Activated CD8-positive, alpha-beta memory T cell treated with anti-CD3 and anti-CD28 coated beads for 36 hours (primary cell): ENCODE measurements at regions not wholly inside any gene's neighbourhood (a gene's known extent, or its start where the extent isn't known, plus 50 kb on each side); places are given as distances from the start of the nearest gene placed in this dataset.

Experiments
- CTCF ChIA-PET: fragments of 350-600 bp; sonication (Branson Sonifier 250); formaldehyde crosslinking; loops from one replicate; lab custom pipeline; 2021; ENCODE audit warnings: antibody characterized with exemption; lab: Charles Lee
- POLR2A ChIA-PET: fragments of 350-600 bp; sonication (Branson Sonifier 250); formaldehyde crosslinking; loops from one replicate; lab custom pipeline; 2021; ENCODE audit warnings: antibody characterized with exemption; lab: Charles Lee

DNA sequence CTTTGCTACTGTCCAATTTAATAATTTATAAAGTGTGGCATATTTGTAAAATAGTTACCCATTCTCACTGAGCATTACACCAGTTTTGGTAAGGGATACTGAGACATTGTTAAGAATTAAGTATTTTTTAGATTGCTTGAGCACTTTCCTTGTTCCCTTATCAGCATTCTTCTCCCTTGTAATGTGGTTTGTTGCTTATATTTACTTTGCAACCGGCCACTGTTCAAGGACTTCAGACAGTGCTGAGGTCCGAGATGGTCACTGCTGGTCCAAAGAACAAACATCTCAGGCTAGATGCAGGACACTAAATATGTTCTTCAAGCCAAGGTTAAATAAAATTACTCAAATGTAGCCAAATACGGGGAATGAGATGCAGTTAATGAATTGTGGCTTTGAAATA lies 161.4 kb downstream of the TM9SF2 start:
- CTCF ChIA-PET, result no interaction called here
- POLR2A ChIA-PET, result no interaction called here

- CTCF ChIA-PET, result no interaction called here
- POLR2A ChIA-PET, result no interaction called here
These were observed 160.5 kb downstream of the TM9SF2 start for GRCh38 chr13:99661791-99662190.

GRCh38 chr13:99659866-99660554 lies 158.7 kb downstream of the TM9SF2 start:
- POLR2A ChIA-PET, result no interaction called here

GRCh38 chr13:99659226-99659625 lies 158.0 kb downstream of the TM9SF2 start:
- ChIA-PET CTCF (interaction anchor here (1.0 kb wide), 1 partner anchor 53 kb away, joined by 3 read pairs; the partner anchor contains the start of gene CLYBL), POLR2A (no interaction called here)

More at GRCh38 chr13:99659866-99660554, 158.7 kb downstream of the TM9SF2 start:
- CTCF ChIA-PET, result no interaction called here

DNA sequence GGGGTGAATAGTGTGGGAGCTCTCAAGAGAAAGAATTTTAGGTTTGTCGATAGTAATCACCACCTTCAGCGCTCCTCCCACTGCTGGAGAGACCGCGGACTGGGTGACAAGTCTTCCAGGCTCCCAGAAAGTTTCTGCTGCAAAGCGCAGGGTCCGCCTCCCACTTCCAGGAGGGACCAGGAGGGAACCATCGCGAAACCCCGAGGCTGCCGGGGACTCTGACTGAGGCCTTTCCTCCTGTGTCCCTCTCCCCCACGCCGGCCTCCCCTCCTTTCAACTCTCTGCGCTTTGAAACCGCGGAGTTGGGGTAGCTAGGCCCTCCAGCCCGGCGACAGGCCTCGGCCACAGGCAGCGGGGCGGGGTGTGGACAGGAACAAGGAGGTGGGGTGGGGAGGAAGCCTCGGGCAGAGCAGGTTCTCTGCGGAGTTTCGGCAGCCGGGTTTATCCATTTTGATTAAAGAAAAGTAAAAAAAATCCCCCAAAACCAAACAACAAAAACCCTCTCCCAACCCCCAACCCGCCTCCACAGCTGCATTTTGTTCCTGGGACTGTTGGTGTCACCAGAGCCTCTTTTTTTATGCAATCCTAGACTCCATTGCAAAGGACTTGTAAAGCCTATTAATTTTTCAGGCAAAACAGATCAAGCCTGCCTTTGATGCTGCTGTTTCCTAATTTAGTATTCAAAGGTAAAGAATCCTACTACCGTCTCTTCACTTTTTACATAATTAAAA lies 157.2 kb downstream of the TM9SF2 start:
- ChIA-PET CTCF (interaction anchor here (1.0 to 3.3 kb wide), 4 partner anchors 10 to 242 kb away, joined by 3 to 11 read pairs (median 4); partner anchors contain the start of gene CLYBL), POLR2A (interaction anchor here (0.5 kb wide), 2 partner anchors 333 to 402 kb away, joined by 3 to 5 read pairs; no protein-coding TSS in a partner anchor)

GRCh38 chr13:99657848-99658260 lies 156.6 kb downstream of the TM9SF2 start:
- ChIA-PET CTCF (interaction anchor here (1.3 to 3.3 kb wide), 3 partner anchors 11 to 242 kb away, joined by 3 to 11 read pairs (median 4); no protein-coding TSS in a partner anchor), POLR2A (interaction anchor here (0.5 kb wide), 2 partner anchors 334 to 402 kb away, joined by 3 to 5 read pairs; no protein-coding TSS in a partner anchor)

- POLR2A ChIA-PET, result interaction anchor here (0.6 kb wide), 1 partner anchor 441 kb away, joined by 3 read pairs; no protein-coding TSS in a partner anchor
These were observed 155.6 kb downstream of the TM9SF2 start for GRCh38 chr13:99656844-99657381.

GRCh38 chr13:99656092-99656745 lies 154.9 kb downstream of the TM9SF2 start:
- ChIA-PET CTCF (interaction anchor here (0.6 to 3.3 kb wide), 14 partner anchors 9 to 859 kb away, joined by 3 to 11 read pairs (median 3); no protein-coding TSS in a partner anchor), POLR2A (interaction anchor here (0.6 kb wide), 1 partner anchor 441 kb away, joined by 3 read pairs; no protein-coding TSS in a partner anchor)

More at GRCh38 chr13:99656844-99657381, 155.6 kb downstream of the TM9SF2 start:
- CTCF ChIA-PET, result interaction anchor here (0.6 to 3.3 kb wide), 12 partner anchors 10 to 857 kb away, joined by 3 to 11 read pairs (median 3); no protein-coding TSS in a partner anchor

- POLR2A ChIA-PET, result no interaction called here
- CTCF ChIA-PET, result interaction anchor here (0.9 to 3.3 kb wide), 9 partner anchors 9 to 860 kb away, joined by 3 to 11 read pairs (median 4); no protein-coding TSS in a partner anchor
These were observed 154.2 kb downstream of the TM9SF2 start for GRCh38 chr13:99655351-99656091.

DNA sequence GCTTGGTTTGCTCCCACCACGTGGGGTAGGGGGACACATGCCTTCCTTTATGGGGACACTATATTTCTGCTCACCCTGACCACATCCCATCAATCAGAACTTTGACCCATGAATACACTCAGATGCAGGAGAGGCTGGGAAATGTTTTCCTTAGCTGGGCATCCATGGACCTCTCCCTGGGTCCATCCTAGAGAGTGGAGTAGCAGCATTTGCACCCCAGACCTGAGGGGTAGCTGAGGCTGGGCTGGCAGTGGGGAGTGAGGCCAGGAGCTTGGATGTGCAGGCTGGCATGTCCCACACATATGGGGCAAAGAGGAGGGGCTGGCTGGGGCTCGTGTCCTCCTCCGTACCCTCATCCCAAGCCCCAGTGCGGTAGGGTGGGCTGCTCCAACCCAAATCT lies 152.8 kb downstream of the TM9SF2 start:
- ChIA-PET CTCF (no interaction called here), POLR2A (interaction anchor here (0.6 kb wide), 1 partner anchor 14 kb away, joined by 3 read pairs; no protein-coding TSS in a partner anchor)

GRCh38 chr13:99653526-99653925 lies 152.3 kb downstream of the TM9SF2 start:
- ChIA-PET POLR2A (interaction anchor here (0.6 kb wide), 1 partner anchor 15 kb away, joined by 3 read pairs; no protein-coding TSS in a partner anchor), CTCF (no interaction called here)

DNA sequence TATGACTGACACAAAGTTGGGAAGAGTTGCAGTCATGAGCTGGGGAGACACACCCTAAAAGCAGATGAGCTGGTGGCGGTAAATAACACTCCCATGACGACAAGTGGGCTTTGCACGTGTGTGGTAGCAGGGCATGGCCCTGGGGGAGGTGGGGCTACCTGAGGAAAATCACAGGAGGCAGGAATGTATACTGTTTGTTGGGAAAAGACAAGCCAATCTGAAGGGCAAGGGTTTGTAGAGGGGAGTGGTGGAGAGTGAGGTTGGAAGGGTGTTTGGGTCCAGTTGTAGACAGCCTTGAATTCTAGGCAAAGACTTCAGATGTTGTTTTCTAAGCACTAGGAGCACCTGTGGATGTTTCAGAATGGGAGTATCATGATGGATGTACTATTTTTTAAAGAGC lies 151.6 kb downstream of the TM9SF2 start:
- ChIA-PET CTCF (no interaction called here), POLR2A (no interaction called here)

DNA sequence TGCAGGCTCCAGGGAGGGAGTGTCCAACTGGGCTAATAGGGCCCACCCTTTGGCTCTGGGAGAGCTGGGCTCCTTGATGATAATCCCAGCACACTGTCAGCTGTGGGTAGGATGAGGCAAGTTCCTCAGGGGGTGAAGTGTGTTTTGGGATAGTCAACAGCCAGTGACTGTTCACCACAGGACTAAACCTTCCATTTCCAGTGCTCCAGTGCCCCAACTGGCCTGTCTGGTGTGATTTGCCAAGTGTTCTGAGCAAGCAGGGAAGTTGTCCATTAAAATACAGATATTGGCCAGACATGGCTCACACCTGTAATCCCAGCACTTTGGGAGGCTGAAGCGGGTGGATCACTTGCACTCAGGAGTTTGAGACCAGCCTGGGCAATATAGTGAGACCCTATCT lies 150.9 kb downstream of the TM9SF2 start:
- POLR2A ChIA-PET, result no interaction called here
- CTCF ChIA-PET, result no interaction called here

GRCh38 chr13:99651016-99651415 lies 149.7 kb downstream of the TM9SF2 start:
- POLR2A ChIA-PET, result no interaction called here
- CTCF ChIA-PET, result interaction anchor here (1.3 kb wide), 1 partner anchor 19 kb away, joined by 3 read pairs; no protein-coding TSS in a partner anchor

GRCh38 chr13:99650410-99650809 lies 149.1 kb downstream of the TM9SF2 start:
- ChIA-PET POLR2A (no interaction called here), CTCF (interaction anchor here (1.3 kb wide), 1 partner anchor 18 kb away, joined by 3 read pairs; no protein-coding TSS in a partner anchor)

GRCh38 chr13:99648927-99649326 lies 147.7 kb downstream of the TM9SF2 start:
- CTCF ChIA-PET, result no interaction called here
- POLR2A ChIA-PET, result no interaction called here

DNA sequence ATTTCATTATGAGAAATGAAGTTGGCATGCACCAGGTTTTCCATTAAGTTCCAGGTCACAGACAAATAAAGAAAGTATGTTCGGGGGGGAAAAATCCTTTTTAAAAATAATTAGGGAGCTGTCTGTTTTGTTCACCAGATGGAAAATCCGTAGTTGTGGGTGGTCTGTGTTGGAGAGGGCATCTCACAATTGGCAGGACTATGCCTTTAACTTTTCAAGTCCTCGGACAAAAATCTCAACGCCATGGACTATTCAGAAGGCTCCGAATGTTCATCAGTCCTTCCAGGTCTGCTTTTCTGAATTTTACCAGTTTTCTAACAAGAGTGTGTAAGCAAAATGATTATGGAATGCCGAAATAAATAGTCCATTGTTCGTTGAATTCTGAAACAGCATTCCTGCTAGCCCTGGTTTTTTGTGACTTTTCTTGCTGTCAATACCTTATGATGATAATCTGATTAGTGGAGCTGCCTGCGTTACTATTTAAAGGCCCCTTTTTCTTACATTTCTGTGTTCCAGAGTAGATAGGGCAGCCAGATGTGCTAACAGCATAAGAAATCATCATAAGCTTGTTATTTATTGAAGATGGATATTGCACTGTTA lies 146.9 kb downstream of the TM9SF2 start:
- ChIA-PET CTCF (no interaction called here), POLR2A (no interaction called here)

GRCh38 chr13:99647596-99647985 lies 146.3 kb downstream of the TM9SF2 start:
- ChIA-PET CTCF (no interaction called here), POLR2A (no interaction called here)
